ENCODE measurements at regions not wholly inside any gene's neighbourhood (a gene's known extent, or its start where the extent isn't known, plus 50 kb on each side); places are given as distances from the start of the nearest gene placed in this dataset.
"Not testable (repeated sequence)": the region's sequence is repeated elsewhere in the genome, so short reads cannot be mapped to it uniquely, and the experiment has no call there.

- FAIRE-seq, result not testable (repeated sequence)
Observed at GRCh38 chr2:75871762-75872614, 161.3 kb upstream of the GCFC2 start.

DNA sequence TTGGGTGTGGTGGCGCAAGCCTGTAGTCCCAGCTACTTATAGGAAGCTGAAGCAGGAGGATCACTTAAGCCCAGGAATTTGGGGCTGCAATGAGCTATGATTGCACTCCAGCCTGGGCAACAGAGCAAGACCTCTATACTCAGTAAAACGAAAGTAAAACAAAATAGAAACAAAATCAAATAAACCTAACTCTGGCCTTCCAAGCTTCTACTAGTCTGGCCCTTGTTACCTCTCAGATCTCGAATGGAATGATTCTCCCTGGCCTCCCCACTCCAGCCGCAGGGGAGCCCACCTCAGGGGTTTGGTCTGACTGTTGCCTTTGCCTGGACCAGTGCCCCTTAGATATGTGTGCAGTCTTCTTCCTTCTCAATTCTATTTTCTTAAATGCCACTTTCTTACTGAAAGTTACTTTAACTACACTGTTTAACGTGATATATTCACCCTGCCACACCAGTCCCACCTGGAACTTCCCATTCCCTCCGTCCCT lies 160.0 kb upstream of the GCFC2 start:
- no peak for FAIRE-seq

DNA sequence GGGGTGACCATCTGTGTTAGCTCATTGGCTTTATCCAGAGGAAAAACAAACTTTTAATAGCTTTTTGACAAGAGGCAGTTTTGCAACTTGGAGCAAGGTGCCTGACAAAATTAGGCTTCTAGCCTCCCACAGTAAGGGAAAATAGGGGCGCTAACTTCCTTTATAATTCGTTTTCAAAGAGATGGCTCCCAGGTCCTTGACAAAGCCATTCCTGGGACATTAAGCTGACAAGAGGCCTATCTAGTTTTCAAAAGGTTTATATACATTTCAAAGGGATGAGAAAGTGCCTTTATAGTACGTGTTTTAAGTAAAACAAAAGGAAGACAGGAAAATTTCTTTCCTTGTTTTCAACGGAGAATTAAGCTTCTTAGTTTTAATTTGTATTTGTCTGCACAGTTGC lies 159.4 kb upstream of the GCFC2 start:
- no peak for FAIRE-seq

DNA sequence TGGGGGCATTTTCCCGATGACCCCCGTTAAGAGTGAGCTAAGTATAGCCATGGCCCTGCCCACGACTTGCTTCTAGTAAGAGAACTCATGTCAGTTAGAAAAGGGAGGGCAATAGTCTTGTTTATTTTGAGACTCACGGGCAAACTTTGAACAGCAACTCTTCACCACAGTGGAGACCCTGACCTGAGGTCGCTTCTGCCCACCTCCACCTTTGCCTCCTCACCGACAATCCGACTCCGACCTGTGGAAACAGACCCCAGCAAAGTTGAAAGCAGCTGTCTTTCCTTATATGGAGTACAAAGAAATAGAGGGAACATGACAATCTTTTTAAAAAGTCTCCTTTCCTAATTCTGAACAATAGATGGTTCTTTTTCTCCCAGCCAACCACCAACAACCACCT lies 155.0 kb upstream of the GCFC2 start:
- FAIRE-seq, result no peak

DNA sequence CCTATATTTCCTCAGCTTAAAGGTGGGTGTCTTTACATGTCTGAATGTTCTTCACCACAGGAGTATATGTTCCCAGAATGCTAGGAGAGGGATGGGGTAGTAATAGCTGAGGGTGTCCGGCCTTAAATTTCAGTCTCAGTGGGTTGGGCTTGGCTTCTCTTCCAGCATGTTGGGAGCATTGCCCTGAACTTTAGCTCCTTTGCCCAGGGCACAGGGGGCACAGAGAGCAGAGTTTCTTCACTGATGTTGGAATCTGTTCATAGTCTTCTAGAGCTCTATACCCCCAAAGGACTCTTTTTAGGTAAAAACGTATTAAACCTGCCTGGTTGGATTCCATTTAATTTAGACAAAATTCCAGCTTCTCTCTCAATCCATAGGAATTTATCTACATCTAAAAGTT lies 154.4 kb upstream of the GCFC2 start:
- no peak for FAIRE-seq

- FAIRE-seq, result no peak
Observed at GRCh38 chr2:75862547-75862946, 151.8 kb upstream of the GCFC2 start.

DNA sequence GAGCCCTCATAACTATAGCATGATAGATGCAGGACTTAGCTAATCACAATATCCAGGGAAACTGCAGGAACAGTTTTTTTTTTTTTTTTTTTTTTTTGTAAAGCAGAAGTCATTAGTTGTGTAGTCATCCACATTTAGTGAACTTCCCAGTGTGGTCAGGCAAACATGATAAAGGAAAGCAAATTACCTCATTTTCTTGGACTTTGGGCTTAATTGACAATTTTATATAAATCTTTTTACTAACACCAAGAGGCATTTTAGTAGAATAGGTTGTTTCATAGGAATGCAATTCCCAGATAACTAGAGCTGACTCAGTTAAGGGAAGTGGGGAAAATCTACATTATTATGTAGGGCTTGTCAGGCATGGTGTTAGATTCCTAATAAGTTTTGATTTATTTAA lies 142.7 kb upstream of the GCFC2 start:
- FAIRE-seq, result no peak

GRCh38 chr2:75852639-75853038 lies 141.9 kb upstream of the GCFC2 start:
- FAIRE-seq, result no peak

- FAIRE-seq, result no peak
Observed at GRCh38 chr2:75846683-75847190, 136.0 kb upstream of the GCFC2 start.

GRCh38 chr2:75844651-75845050 lies 133.9 kb upstream of the GCFC2 start:
- FAIRE-seq, result no peak

- FAIRE-seq, result not testable (repeated sequence)
Observed at GRCh38 chr2:75834588-75834987, 123.9 kb upstream of the GCFC2 start.

- FAIRE-seq, result no peak
Observed at GRCh38 chr2:75833386-75833785, 122.7 kb upstream of the GCFC2 start.

DNA sequence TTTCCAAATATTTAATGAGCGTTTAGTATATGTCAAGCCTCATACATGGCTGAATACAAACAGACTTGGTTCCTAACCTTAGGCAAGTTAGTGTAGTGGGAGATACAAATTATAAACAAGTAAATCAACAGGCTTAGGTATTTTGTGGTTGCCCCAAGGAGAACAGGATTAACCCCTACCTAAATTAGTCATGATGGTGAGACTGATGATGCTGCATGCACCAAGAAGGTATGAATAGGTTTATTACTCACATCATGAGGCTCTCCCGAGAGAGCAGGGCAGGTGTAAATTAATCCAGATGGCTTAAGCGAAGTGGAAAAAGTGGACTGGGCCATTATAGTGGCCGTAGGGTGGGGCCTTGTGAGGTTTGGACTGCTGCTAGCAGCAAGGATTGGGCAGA lies 118.1 kb upstream of the GCFC2 start:
- FAIRE-seq, result no peak

- not testable (repeated sequence) for FAIRE-seq
Observed at GRCh38 chr2:75823515-75823914, 112.8 kb upstream of the GCFC2 start.

DNA sequence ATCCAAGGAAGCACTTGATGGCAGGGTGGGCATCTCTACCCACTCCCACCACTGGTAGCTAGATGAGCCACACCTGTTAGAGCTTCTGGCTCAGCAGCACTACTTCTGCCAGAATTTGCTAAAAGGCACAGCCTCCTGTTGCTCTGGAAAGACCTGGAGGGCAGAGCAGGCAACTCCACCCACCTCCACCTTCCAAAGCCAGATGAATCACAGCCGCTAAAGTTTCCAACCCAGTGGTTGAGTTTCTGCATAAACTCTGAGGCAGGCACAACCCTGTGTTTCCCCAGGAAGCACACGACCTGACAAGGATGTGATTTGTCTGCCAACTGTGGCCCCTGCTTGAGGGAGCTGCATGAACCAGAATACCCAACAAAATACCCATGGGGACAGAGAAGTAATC lies 111.6 kb upstream of the GCFC2 start:
- FAIRE-seq, result no peak

DNA sequence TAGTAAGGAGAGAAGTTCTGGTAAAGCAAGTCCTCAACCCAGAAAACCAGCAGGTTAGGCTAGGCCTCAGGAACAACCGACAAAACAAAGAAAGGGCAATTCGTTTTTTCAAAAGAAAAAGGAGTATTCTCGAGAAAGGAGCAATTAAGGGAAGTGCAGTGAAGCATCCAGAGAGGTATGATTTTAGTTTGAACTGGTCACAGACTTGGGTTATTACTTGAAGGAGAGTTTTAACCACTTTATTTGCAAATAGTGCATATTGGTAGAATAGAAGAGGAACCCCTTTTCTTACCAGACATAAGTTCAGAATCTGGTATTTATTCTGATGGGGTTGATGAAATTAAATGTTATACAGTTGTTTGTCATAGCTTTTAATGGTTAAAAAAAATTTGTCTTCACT lies 110.0 kb upstream of the GCFC2 start:
- no peak for FAIRE-seq

- FAIRE-seq, result no peak
Observed at GRCh38 chr2:75810611-75811330, 100.1 kb upstream of the GCFC2 start.

GRCh38 chr2:75808793-75809535 lies 98.2 kb upstream of the GCFC2 start:
- no peak for FAIRE-seq

- no peak for FAIRE-seq
Observed at GRCh38 chr2:75807992-75808391, 97.3 kb upstream of the GCFC2 start.

DNA sequence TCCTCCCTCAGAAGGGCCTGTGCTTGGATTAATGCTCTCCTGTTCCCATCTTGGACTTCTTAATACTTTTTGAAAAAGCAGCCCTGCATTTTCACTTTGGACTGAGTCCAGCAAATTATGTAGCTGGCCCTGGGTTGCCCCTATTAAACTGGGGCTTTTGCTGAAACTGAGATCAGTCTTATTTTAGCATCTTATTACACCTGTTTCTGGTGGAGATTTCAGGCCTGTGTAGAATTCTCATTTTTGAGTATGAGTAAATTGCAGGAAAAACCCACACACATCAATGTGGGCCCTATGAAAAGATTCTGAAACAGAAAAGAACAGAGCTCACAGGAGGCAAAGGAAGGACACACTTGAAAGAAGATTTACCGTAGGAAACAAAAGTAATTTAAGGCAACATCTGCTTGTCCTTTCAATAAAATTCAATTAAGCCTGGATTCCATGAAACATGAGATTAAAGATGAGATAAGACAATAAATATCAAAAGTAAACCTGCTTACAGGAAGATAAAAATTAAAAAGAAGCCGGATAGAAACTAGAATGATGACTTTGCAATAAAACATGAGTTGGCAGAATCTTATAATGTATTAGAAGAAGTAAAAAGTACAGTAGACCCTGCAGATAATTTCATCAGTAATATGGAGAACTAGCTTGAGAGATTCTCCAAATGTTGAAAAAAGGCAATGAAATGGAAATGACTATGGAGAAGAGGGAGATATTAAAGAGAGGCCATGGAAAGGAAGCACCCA lies 90.7 kb upstream of the GCFC2 start:
- no peak for FAIRE-seq

GRCh38 chr2:75800456-75800855 lies 89.7 kb upstream of the GCFC2 start:
- FAIRE-seq, result no peak

DNA sequence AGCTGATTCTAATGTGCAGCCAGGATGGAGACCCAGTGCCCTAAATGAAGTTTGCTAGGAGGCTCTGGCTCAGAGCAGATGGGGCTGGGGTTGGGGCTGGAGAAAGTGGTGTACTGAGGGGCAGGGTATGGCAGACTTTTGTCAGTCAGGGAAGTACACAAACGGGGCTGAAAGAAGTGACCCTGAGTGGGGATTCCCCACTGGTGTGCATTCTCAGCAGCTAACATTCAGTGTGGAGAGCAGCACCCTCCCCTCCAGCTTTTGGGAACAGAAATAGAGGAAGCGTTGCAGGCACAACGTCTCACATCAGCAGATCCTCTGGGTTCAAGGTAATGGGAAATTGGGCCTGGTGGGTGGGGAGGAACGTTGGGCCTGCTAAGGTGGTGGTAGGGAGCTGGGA lies 89.1 kb upstream of the GCFC2 start:
- FAIRE-seq, result no peak

- FAIRE-seq, result no peak
Observed at GRCh38 chr2:75798569-75798968, 87.9 kb upstream of the GCFC2 start.
